Type B pancreatic cell (in vitro differentiated cells): ENCODE measurements at regions not wholly inside any gene's neighbourhood (a gene's known extent, or its start where the extent isn't known, plus 50 kb on each side); places are given as distances from the start of the nearest gene placed in this dataset.
A peak's percentile ranks its signal among the peaks of the same experiment; 100 is the strongest.

Experiments
- DNase-seq: peaks from one replicate; pipeline ENCODE4 v3.0.0; 2021; ENCODE audit warnings: mixed read lengths; ENCODE audit not compliant: unreplicated experiment; ENCODE audit errors: extremely low spot score
- H3K27ac Mint-ChIP-seq: 2 replicates; pipeline ENCODE4 v1.8.0; 2021; ENCODE audit warnings: mild to moderate bottlenecking, mixed read lengths
- H3K27me3 Mint-ChIP-seq: 2 replicates; pipeline ENCODE4 v1.8.0; 2021; ENCODE audit warnings: mixed read lengths
- H3K36me3 Mint-ChIP-seq: 2 replicates; pipeline ENCODE4 v1.8.0; 2021; ENCODE audit warnings: mixed read lengths
- H3K4me1 Mint-ChIP-seq: one replicate; pipeline ENCODE4 v1.8.0; 2021; ENCODE audit warnings: mixed read lengths; ENCODE audit not compliant: unreplicated experiment
- H3K4me3 Mint-ChIP-seq: 2 replicates; pipeline ENCODE4 v1.8.0; 2021; ENCODE audit warnings: mild to moderate bottlenecking, mixed read lengths
- H3K9me3 Mint-ChIP-seq: 2 replicates; pipeline ENCODE4 v1.8.0; 2021; ENCODE audit warnings: mixed read lengths
- TF ChIP-seq, protein P1 (sequence below): fragments of 200-600 bp; sonication (generic); conservative IDR thresholded peaks from 2 replicates; pipeline ENCODE4 v1.5.0; 2021; ENCODE audit warnings: antibody characterized with exemption, mild to moderate bottlenecking

DNA sequence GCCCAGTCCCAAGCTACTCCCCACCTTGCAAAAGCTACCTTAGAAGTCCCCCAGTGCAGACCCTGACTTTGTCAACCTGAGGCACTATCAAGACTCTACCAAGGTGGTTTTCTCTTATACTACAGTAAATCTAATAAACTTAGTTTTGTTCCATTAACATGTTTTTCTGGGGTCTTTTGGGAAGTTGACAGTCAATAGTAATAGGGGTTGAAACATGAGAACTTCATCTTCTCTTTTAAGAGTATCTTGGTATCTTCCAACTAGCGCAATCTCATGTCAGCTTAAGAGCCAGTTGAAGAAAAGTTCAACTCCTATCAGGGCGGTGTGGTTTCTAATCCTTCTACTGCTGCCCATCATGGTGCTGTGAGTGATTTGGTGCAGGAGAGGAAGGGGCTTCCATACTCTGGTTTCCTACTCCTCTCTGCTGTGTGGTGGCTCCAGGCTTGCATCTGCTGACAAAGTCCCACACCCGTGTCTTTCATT is 164.2 kb downstream of the FOXA2 start:
- DNase-seq: no peak
- Mint-ChIP-seq H3K36me3 (peaks cover 4% of the 10 kb centered on the region), H3K27ac (no peak overlapping the region), H3K27me3 (peaks cover 25% of the 10 kb centered on the region), H3K4me3 (no peak overlapping the region), H3K9me3 (peaks cover 8% of the 10 kb centered on the region), H3K4me1 (peaks cover 4% of the 10 kb centered on the region)
- TF ChIP-seq, protein P1, sequence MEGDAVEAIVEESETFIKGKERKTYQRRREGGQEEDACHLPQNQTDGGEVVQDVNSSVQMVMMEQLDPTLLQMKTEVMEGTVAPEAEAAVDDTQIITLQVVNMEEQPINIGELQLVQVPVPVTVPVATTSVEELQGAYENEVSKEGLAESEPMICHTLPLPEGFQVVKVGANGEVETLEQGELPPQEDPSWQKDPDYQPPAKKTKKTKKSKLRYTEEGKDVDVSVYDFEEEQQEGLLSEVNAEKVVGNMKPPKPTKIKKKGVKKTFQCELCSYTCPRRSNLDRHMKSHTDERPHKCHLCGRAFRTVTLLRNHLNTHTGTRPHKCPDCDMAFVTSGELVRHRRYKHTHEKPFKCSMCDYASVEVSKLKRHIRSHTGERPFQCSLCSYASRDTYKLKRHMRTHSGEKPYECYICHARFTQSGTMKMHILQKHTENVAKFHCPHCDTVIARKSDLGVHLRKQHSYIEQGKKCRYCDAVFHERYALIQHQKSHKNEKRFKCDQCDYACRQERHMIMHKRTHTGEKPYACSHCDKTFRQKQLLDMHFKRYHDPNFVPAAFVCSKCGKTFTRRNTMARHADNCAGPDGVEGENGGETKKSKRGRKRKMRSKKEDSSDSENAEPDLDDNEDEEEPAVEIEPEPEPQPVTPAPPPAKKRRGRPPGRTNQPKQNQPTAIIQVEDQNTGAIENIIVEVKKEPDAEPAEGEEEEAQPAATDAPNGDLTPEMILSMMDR: no peak

DNA sequence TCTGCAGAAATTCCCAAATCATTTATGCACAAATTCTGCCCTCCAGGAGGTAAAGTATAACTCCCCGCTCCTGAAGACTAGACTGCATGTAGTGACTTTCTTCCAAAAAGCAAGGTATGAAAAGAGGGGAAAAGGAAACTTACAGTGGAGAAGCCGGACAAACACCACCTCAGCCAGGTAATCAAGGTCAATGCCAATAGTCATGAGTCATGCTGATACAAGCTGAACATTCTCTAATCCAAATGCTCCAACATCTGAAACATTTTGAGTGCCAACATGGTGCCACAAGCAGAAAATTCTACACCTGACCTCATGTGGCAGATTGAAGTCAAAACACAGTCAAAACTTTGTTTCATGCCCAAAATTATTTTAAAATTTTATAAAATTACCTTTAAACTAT is 165.6 kb downstream of the FOXA2 start:
- peaks cover 8% of the 10 kb centered on the region for H3K4me1 Mint-ChIP-seq
- TF ChIP-seq, protein P1: no peak
- H3K4me3 Mint-ChIP-seq: no peak overlapping the region
- H3K9me3 Mint-ChIP-seq: peaks cover 8% of the 10 kb centered on the region
- H3K36me3 Mint-ChIP-seq: peaks cover 4% of the 10 kb centered on the region
- no peak overlapping the region for H3K27ac Mint-ChIP-seq
- DNase-seq: no peak
- peaks cover 29% of the 10 kb centered on the region for H3K27me3 Mint-ChIP-seq

DNA sequence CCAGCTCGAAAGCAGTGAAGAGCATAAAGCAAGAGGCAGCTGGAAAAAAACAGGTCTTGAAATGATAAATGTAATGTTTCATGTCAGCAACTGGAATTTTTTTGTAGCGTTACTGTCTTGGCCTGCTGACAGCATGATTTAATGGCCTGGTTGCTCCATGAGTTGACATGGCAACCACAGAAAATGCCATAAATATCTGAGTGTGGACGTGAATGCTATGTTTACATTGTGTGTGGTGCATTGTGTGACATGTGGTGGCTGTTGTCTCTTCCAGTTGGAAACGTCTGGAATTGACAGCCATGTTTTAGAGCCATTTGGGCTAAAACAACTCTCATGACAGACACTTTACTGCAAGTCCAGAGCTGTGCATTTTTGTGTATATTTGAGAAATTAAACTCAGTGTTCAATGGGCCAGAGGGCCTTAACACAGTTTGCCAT is 170.0 kb downstream of the FOXA2 start:
- peaks cover 4% of the 10 kb centered on the region for H3K36me3 Mint-ChIP-seq
- TF ChIP-seq, protein P1: no peak
- no peak overlapping the region for H3K27ac Mint-ChIP-seq
- peak overlapping the region; percentile 28 for H3K4me3 Mint-ChIP-seq
- peaks cover 27% of the 10 kb centered on the region for H3K27me3 Mint-ChIP-seq
- H3K9me3 Mint-ChIP-seq: peaks cover 4% of the 10 kb centered on the region
- no peak for DNase-seq
- peaks cover 21% of the 10 kb centered on the region for H3K4me1 Mint-ChIP-seq

DNA sequence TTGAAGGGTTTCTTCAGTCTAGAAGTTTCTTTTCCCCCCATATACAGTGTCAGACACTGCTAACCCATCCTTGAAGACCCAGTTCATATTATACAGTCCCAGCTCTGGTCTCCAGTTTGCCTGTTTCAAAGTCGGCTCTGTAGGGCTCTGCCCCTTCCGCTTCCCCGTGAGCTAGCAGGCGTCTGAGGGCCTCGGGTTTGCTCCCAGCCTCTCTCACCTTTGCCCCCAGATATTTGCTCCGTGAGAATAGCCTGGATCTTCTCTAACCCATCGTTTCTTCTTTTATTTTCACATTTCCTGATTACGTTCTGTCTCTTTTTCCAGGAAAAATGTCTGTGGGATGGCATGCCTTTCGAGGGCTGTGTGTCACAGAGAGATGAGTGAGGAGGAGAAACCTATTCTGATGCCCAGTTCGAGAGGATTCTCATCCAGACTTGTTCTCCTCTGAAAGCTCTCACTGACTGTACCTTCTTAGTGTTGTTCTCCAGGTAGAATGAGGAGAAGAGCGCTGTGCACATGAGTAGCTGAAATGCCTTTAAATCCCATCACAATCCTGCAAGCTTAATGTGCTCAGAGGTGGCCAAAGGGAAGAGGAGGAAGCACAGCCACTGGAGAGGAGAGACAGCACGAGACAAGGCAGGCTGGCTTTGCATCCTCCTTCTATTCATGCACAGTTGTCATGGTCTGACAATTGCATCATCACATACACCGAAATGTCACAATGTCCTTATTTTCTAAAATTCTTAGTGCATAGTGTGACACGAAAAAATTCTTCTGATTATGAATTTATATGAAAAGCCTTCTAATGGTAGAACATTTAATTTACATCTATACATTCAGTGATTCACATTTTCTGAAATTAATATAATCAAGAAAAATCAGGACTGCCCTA is 171.1 kb downstream of the FOXA2 start:
- H3K4me3 Mint-ChIP-seq: no peak overlapping the region
- no peak for DNase-seq
- peaks cover 4% of the 10 kb centered on the region for H3K36me3 Mint-ChIP-seq
- H3K27me3 Mint-ChIP-seq: peaks cover 24% of the 10 kb centered on the region
- H3K4me1 Mint-ChIP-seq: peaks cover 21% of the 10 kb centered on the region
- H3K27ac Mint-ChIP-seq: no peak overlapping the region
- TF ChIP-seq, protein P1: no peak
- H3K9me3 Mint-ChIP-seq: peaks cover 8% of the 10 kb centered on the region

DNA sequence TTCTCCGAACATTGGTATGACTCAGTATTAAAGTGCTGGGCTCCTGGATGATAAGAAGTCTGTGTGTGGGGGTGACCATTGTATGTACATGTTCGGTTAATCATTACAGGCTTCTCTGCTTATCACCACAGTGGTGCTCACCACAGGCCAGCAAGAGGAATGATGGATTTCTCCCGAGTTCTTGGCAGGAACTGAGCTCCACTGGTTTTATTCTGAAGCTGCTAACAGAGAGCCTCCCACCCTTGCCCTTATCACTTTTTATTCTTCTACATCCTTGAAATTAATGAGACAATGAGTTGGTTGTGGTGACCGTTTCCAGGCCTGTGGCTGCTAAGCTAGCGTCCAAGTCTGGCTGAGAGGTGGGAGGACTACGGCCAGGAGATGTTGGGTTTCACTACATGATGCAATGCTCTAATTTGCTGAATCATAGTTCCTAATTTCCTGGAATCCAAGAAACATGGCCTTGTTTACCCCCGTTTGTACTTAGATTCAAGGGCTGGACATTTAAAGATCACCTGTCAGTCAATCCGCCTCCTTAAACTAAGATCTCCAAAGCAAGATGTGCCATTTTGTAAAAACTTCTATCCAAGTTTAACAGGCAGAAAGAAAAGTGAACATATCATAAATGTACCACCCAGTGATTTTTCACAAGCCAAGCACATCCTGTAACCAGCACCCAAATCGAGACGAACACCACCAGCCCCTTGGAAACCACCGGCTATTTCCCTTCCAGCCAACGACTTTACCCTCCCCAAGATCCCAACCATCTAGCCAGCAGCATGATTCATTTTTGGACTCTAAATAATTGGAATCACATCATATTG is 172.5 kb downstream of the FOXA2 start:
- Mint-ChIP-seq H3K4me3 (no peak overlapping the region), H3K27me3 (peaks cover 19% of the 10 kb centered on the region), H3K4me1 (peaks cover 18% of the 10 kb centered on the region), H3K36me3 (no peaks in the 10 kb centered on the region), H3K9me3 (peaks cover 4% of the 10 kb centered on the region), H3K27ac (no peak overlapping the region)
- TF ChIP-seq, protein P1: no peak
- DNase-seq: no peak
